Astrocyte (in vitro differentiated cells and primary cell): ENCODE measurements at regions not wholly inside any gene's neighbourhood (a gene's known extent, or its start where the extent isn't known, plus 50 kb on each side); places are given as distances from the start of the nearest gene placed in this dataset.

Experiments used
- DNase-seq: peaks from one replicate; pipeline ENCODE4 v3.0.0-alpha.2; 2010; ENCODE audit warnings: low read depth
- FAIRE-seq: peaks from 2 replicates; lab custom pipeline; 2011; peaks lifted over from hg19 to GRCh38; lab: Jason Lieb, UNC
- H2AFZ ChIP-seq: 2 replicates; pipeline ENCODE4 v1.6.0; 2012; ENCODE audit warnings: low read depth, low read length, inconsistent platforms
- H3K27ac ChIP-seq: 2 replicates; pipeline ENCODE4 v1.5.1; 2011; ENCODE audit warnings: low read depth, low read length, inconsistent platforms
- H3K27me3 ChIP-seq: 2 replicates; pipeline ENCODE4 v1.6.0; 2011; ENCODE audit warnings: low read length, inconsistent platforms; ENCODE audit not compliant: insufficient read depth
- H3K36me3 ChIP-seq: 2 replicates; pipeline ENCODE4 v1.5.1; 2011; ENCODE audit warnings: low read length, inconsistent platforms; ENCODE audit not compliant: insufficient read depth
- H3K4me1 ChIP-seq: 2 replicates; pipeline ENCODE4 v1.5.1; 2011; ENCODE audit warnings: low read length, inconsistent platforms; ENCODE audit not compliant: insufficient read depth
- H3K4me2 ChIP-seq: 2 replicates; pipeline ENCODE4 v1.6.0; 2012; ENCODE audit warnings: low read length, inconsistent platforms
- H3K4me3 ChIP-seq: 2 replicates; pipeline ENCODE4 v1.5.1; 2011; ENCODE audit warnings: low read depth, mild to moderate bottlenecking, low read length, inconsistent platforms; ENCODE audit not compliant: insufficient read depth
- H3K79me2 ChIP-seq: 2 replicates; pipeline ENCODE4 v1.6.0; 2012; ENCODE audit warnings: mild to moderate bottlenecking, low read length, inconsistent platforms; ENCODE audit not compliant: insufficient read depth
- H3K9ac ChIP-seq: 2 replicates; pipeline ENCODE4 v1.6.0; 2012; ENCODE audit warnings: mild to moderate bottlenecking, low read length, inconsistent platforms
- H3K9me3 ChIP-seq: 2 replicates; pipeline ENCODE4 v1.5.1; 2012; ENCODE audit warnings: low read depth, mild to moderate bottlenecking, low read length, inconsistent platforms; ENCODE audit not compliant: insufficient read depth
- H4K20me1 ChIP-seq: 2 replicates; pipeline ENCODE4 v1.6.0; 2012; ENCODE audit warnings: low read length, inconsistent platforms; ENCODE audit not compliant: insufficient read depth
- H3K27ac Mint-ChIP-seq: one replicate; pipeline ENCODE4 v1.8.0; 2021; ENCODE audit warnings: mild to moderate bottlenecking, mixed read lengths; ENCODE audit not compliant: unreplicated experiment
- H3K27me3 Mint-ChIP-seq: one replicate; pipeline ENCODE4 v1.8.0; 2021; ENCODE audit warnings: low read depth, mixed read lengths; ENCODE audit not compliant: unreplicated experiment
- H3K36me3 Mint-ChIP-seq: one replicate; pipeline ENCODE4 v1.8.0; 2021; ENCODE audit warnings: low read depth, mixed read lengths; ENCODE audit not compliant: unreplicated experiment
- H3K4me1 Mint-ChIP-seq: one replicate; pipeline ENCODE4 v1.8.0; 2021; ENCODE audit warnings: low read depth, mixed read lengths; ENCODE audit not compliant: unreplicated experiment
- H3K4me3 Mint-ChIP-seq: one replicate; pipeline ENCODE4 v1.8.0; 2021; ENCODE audit warnings: mild to moderate bottlenecking, moderate library complexity, mixed read lengths; ENCODE audit not compliant: unreplicated experiment
- H3K9me3 Mint-ChIP-seq: one replicate; pipeline ENCODE4 v1.8.0; 2021; ENCODE audit warnings: mild to moderate bottlenecking, mixed read lengths; ENCODE audit not compliant: unreplicated experiment
- CTCF ChIP-seq: IDR thresholded peaks from 2 replicates; pipeline ENCODE4 v1.5.1; 2011; ENCODE audit warnings: low read depth, mild to moderate bottlenecking, inconsistent platforms, low read length, moderate library complexity; ENCODE audit not compliant: insufficient read depth
- EZH2 ChIP-seq: IDR thresholded peaks from 2 replicates; pipeline ENCODE4 v1.6.1; 2012; ENCODE audit warnings: mild to moderate bottlenecking, low read length, inconsistent platforms; ENCODE audit not compliant: insufficient read depth

DNA sequence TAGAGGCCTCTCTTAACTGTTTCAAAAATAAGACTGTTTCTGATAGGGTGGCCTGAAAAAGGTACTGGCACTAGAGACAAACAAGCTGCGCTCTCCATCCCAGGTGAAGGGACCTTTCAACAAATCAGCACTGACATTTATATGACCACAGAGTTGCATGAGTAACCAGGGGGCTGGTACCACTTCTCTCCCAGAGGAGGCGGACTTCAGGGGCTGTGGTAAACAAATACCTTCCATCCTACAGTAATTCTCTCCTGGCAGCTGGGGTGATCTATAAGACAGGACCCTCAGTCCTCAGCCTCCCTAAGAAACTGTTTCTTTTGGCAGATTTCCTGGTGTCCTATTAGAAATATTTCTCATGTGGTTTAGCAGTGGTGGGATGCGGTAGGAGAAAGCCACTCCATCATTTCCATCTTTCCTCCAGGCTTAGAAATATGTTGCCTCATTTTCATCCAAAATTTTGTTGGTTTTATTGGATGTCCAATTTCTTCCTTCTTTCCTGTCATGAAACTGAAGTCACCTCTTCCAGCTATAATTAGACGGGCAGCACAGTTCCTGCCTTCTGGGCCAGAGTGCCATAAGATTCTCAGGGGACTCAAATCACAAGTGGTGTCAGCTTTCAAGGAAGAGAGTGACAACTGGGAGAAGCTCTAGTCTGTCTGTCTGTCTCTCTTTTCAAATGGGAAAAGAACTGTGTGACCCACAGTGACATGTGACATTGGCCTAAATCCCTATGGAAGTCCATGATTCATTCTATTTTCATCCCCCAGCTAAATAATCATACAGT, 96.4 kb downstream of the CYRIA start:
- Histone ChIP-seq H4K20me1 (no peaks in the 10 kb centered on the region), H3K79me2 (no peaks in the 10 kb centered on the region), H3K4me3 (no peak overlapping the region), H3K9ac (no peak overlapping the region), H2AFZ (no peak overlapping the region), H3K27me3 (no peaks in the 10 kb centered on the region), H3K4me2 (no peak overlapping the region), H3K4me1 (no peaks in the 10 kb centered on the region), H3K36me3 (no peaks in the 10 kb centered on the region), H3K27ac (no peak overlapping the region), H3K9me3 (no peaks in the 10 kb centered on the region)
- Mint-ChIP-seq H3K27ac (no peak overlapping the region), H3K4me1 (no peaks in the 10 kb centered on the region), H3K9me3 (peaks cover 7% of the 10 kb centered on the region), H3K27me3 (no peaks in the 10 kb centered on the region), H3K4me3 (no peak overlapping the region), H3K36me3 (peaks cover 5% of the 10 kb centered on the region)
- FAIRE-seq (no peak), DNase-seq (peak; percentile 18)
- TF ChIP-seq EZH2 = no peak

DNA sequence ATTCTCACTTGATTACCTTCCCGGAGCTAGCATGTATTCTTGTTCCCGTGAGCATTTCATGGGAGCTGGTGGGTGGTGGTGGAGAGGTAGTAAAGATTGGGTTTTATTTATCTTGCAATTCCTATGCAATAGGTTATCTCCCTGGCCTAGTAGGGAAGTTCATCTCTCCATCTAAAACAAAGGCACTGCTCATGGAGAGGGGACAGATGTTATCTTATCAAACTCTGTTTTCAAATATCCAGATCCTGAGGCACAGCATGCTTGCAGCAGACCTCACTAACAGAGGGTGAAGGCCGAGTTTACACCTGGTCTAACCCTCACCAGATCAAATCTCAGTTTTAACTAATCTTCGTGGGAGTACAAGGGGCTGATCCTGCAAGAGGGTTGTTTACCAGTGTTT, 98.9 kb downstream of the CYRIA start:
- Histone ChIP-seq H3K4me3 (no peak overlapping the region), H3K4me2 (no peak overlapping the region), H2AFZ (no peak overlapping the region), H3K27ac (no peak overlapping the region), H4K20me1 (no peaks in the 10 kb centered on the region), H3K9me3 (no peaks in the 10 kb centered on the region), H3K79me2 (no peaks in the 10 kb centered on the region), H3K9ac (no peak overlapping the region), H3K4me1 (no peaks in the 10 kb centered on the region), H3K36me3 (no peaks in the 10 kb centered on the region), H3K27me3 (no peaks in the 10 kb centered on the region)
- H3K27me3 Mint-ChIP-seq = no peaks in the 10 kb centered on the region
- no peaks in the 10 kb centered on the region for H3K36me3 Mint-ChIP-seq
- TF ChIP-seq CTCF (no peak), EZH2 (no peak)
- DNase-seq (no peak), FAIRE-seq (no peak)
- H3K4me3 Mint-ChIP-seq = no peak overlapping the region
- H3K9me3 Mint-ChIP-seq = no peaks in the 10 kb centered on the region
- H3K27ac Mint-ChIP-seq = no peak overlapping the region
- H3K4me1 Mint-ChIP-seq = no peaks in the 10 kb centered on the region

DNA sequence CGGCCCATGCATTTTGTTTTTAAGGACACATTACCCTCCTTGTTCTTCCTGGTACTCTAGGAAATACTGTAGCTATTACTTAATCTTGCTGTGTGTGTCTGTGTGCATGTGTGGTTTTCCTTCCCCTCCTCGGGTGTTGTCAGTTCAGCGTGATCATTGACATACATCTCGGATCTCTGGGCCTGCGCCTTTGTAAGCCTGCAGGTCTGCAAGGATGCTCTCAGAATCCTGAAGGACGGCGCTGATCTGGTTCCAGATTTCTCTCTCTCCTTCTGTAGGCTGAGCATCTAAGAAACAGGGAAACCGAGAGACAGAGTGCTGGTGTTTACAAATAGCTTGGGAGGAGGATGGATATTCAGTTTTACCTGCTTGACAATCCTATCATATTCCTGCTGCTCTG, 100.2 kb downstream of the CYRIA start:
- Histone ChIP-seq H3K27ac (no peak overlapping the region), H4K20me1 (no peaks in the 10 kb centered on the region), H3K9me3 (no peaks in the 10 kb centered on the region), H3K4me3 (no peak overlapping the region), H3K27me3 (no peaks in the 10 kb centered on the region), H2AFZ (no peak overlapping the region), H3K4me1 (no peaks in the 10 kb centered on the region), H3K36me3 (no peaks in the 10 kb centered on the region), H3K4me2 (no peak overlapping the region), H3K79me2 (no peaks in the 10 kb centered on the region), H3K9ac (no peak overlapping the region)
- no peak for TF ChIP-seq CTCF
- TF ChIP-seq EZH2 = no peak
- Mint-ChIP-seq H3K4me1 (no peaks in the 10 kb centered on the region), H3K27ac (no peak overlapping the region), H3K9me3 (no peaks in the 10 kb centered on the region), H3K4me3 (no peak overlapping the region), H3K36me3 (peaks cover 4% of the 10 kb centered on the region), H3K27me3 (no peaks in the 10 kb centered on the region)
- FAIRE-seq (no peak), DNase-seq (no peak)
